BJ (cell line): ENCODE measurements at regions not wholly inside any gene's neighbourhood (a gene's known extent, or its start where the extent isn't known, plus 50 kb on each side); places are given as distances from the start of the nearest gene placed in this dataset.

Experiments
- CTCF ChIA-PET: fragments of 350-600 bp; formaldehyde crosslinking; extraction: SDS; loops from one replicate; lab custom pipeline; 2021; ENCODE audit warnings: antibody characterized with exemption, inconsistent platforms; lab: Yijun Ruan, JAX
- POLR2A ChIA-PET: fragments of 300-600 bp; sonication (Branson Sonifier 250); formaldehyde crosslinking; extraction: SDS; loops from one replicate; lab custom pipeline; 2021; ENCODE audit warnings: antibody characterized with exemption; lab: Charles Lee
- DNase-seq: peaks from one replicate; pipeline ENCODE4 v3.0.0-alpha.2; 2011; ENCODE audit warnings: low read depth
- H3K27me3 ChIP-seq: 2 replicates; pipeline ENCODE4 v1.6.0; 2011; ENCODE audit warnings: low read length; ENCODE audit not compliant: control insufficient read depth, insufficient read depth
- H3K36me3 ChIP-seq: 2 replicates; pipeline ENCODE4 v1.5.1; 2011; ENCODE audit warnings: low read length; ENCODE audit not compliant: control insufficient read depth, insufficient read depth
- H3K4me3 ChIP-seq: 2 replicates; pipeline ENCODE4 v1.5.1; 2011; ENCODE audit warnings: low read depth, mild to moderate bottlenecking, control low read depth, low read length
- TF ChIP-seq, protein P1 (sequence below): IDR thresholded peaks from 2 replicates; pipeline ENCODE4 v1.5.1; 2011; ENCODE audit warnings: low read depth, mild to moderate bottlenecking, control low read depth, inconsistent platforms, low read length, moderate library complexity; ENCODE audit not compliant: insufficient read depth

GRCh38 chr11:64457416-64458010 is 98.2 kb upstream of the SLC22A11 start:
- CTCF ChIA-PET = interaction anchor here (3.9 kb wide), 1 partner anchor 9 kb away, joined by 20 read pairs; no protein-coding TSS in a partner anchor
- POLR2A ChIA-PET = no interaction called here
- peaks cover 4% of the 10 kb centered on the region for H3K27me3 ChIP-seq
- H3K4me3 ChIP-seq = no peak overlapping the region
- no peak for DNase-seq
- TF ChIP-seq, protein P1, sequence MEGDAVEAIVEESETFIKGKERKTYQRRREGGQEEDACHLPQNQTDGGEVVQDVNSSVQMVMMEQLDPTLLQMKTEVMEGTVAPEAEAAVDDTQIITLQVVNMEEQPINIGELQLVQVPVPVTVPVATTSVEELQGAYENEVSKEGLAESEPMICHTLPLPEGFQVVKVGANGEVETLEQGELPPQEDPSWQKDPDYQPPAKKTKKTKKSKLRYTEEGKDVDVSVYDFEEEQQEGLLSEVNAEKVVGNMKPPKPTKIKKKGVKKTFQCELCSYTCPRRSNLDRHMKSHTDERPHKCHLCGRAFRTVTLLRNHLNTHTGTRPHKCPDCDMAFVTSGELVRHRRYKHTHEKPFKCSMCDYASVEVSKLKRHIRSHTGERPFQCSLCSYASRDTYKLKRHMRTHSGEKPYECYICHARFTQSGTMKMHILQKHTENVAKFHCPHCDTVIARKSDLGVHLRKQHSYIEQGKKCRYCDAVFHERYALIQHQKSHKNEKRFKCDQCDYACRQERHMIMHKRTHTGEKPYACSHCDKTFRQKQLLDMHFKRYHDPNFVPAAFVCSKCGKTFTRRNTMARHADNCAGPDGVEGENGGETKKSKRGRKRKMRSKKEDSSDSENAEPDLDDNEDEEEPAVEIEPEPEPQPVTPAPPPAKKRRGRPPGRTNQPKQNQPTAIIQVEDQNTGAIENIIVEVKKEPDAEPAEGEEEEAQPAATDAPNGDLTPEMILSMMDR = no peak
- H3K36me3 ChIP-seq = no peaks in the 10 kb centered on the region

GRCh38 chr11:64458997-64459396 is 96.7 kb upstream of the SLC22A11 start:
- ChIA-PET POLR2A (no interaction called here), CTCF (interaction anchor here (1.0 to 3.9 kb wide), 2 partner anchors 10 to 31 kb away, joined by 3 to 20 read pairs; no protein-coding TSS in a partner anchor)
- no peak overlapping the region for H3K4me3 ChIP-seq
- no peak for DNase-seq
- TF ChIP-seq, protein P1 = no peak
- peaks cover 5% of the 10 kb centered on the region for H3K27me3 ChIP-seq
- H3K36me3 ChIP-seq = no peaks in the 10 kb centered on the region

DNA sequence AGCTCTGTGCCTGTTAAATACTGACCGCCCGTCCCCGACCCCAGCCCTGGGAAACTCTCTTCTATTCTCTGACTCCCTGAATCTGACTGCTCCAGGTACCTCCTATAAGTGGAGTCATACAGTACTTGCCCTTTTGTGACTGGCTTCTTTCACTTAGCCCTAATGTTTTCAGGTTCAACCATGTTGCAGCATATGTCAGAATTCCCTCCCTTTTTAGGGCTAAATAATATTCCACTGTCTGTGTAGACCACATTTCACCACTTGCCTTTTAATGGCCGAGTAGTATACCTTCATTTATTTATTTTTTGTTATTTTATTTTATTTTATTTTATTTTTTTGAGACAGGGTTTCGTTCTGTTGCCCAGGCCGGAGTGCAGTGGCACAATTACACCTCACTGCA is 96.1 kb upstream of the SLC22A11 start:
- TF ChIP-seq, protein P1 = no peak
- ChIA-PET CTCF (interaction anchor here (1.0 to 3.9 kb wide), 2 partner anchors 11 to 31 kb away, joined by 3 to 20 read pairs; no protein-coding TSS in a partner anchor), POLR2A (no interaction called here)
- peaks cover 5% of the 10 kb centered on the region for H3K27me3 ChIP-seq
- no peaks in the 10 kb centered on the region for H3K36me3 ChIP-seq
- no peak for DNase-seq
- H3K4me3 ChIP-seq = no peak overlapping the region

- no peaks in the 10 kb centered on the region for H3K36me3 ChIP-seq
- H3K27me3 ChIP-seq = peaks cover 5% of the 10 kb centered on the region; the same call in 1 of the 2 replicates
- no peak for DNase-seq
- ChIA-PET CTCF (interaction anchor here (1.4 to 2.7 kb wide), 3 partner anchors 12 to 192 kb away, joined by 3 to 27 read pairs (median 3); no protein-coding TSS in a partner anchor), POLR2A (no interaction called here)
- H3K4me3 ChIP-seq = no peak overlapping the region
- TF ChIP-seq, protein P1 = no peak
Observed at GRCh38 chr11:64461081-64461480, 94.7 kb upstream of the SLC22A11 start.

DNA sequence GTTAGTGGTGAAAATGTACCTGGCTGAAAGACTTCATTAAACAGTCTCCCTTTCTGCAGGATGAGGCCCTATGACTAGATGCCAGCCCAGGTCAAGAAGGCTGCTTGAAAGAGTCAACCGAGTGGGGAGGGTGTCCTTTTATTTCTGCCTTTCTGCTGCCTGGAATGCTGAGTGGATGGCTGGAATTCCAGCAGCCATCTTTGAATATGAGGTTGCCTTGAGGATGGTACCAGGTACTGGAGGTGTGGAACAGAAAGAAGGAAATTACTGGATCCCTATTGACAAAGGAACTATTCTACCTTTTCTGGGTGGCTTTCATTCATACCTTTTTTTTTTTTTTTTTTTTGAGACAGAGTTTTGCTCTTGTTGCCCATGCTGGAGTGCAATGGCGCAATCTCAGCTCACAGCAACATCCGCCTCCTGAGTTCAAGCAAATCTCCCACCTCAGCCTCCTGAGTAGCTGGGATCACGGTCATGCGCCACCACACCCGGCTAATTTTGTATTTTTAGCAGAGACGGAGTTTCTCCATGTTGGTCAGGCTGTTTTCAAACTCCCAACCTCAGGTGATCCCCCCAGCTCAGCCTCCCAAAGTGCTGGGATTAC is 89.5 kb upstream of the SLC22A11 start:
- POLR2A ChIA-PET = no interaction called here

More for the DNA sequence above, 89.5 kb upstream of the SLC22A11 start:
- Histone ChIP-seq H3K36me3 (no peaks in the 10 kb centered on the region), H3K27me3 (peaks cover 7% of the 10 kb centered on the region), H3K4me3 (no peak overlapping the region)
- TF ChIP-seq, protein P1 = no peak
- DNase-seq = no peak
- CTCF ChIA-PET = interaction anchor here (3.4 kb wide), 1 partner anchor 17 kb away, joined by 15 read pairs; no protein-coding TSS in a partner anchor
